ENCODE measurements at regions not wholly inside any gene's neighbourhood (a gene's known extent, or its start where the extent isn't known, plus 50 kb on each side); places are given as distances from the start of the nearest gene placed in this dataset.

GRCh38 chr6:9614778-9615177, 800.1 kb downstream of the TFAP2A start:
- ATAC-seq (no peak), DNase-seq (ENCODE audit: low spot score) (no peak)
- intact Hi-C loops (cut with DNase I), result no loop called here

DNA sequence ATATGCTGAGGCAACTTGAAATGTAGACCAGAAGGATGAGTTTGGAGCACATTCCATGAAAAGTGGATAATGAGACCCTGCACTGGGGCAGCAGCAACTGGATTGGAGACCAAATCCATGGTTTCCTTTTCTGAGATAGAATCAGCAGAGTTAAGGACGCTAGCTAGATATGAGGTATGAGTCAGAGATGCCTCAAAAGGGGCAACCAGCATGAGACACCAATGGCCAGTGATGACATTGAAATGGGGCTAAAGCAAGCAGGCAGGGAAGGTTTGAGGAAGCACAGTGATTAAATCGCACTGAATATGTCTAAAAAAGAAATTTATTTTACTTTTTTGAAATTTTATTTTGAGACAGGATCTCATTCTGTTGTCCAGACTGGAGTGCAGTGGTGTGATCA, 802.4 kb downstream of the TFAP2A start:
- intact Hi-C loops (cut with DNase I), result no loop called here
- no peak for DNase-seq (ENCODE audit: low spot score)
- ATAC-seq, result no peak

DNA sequence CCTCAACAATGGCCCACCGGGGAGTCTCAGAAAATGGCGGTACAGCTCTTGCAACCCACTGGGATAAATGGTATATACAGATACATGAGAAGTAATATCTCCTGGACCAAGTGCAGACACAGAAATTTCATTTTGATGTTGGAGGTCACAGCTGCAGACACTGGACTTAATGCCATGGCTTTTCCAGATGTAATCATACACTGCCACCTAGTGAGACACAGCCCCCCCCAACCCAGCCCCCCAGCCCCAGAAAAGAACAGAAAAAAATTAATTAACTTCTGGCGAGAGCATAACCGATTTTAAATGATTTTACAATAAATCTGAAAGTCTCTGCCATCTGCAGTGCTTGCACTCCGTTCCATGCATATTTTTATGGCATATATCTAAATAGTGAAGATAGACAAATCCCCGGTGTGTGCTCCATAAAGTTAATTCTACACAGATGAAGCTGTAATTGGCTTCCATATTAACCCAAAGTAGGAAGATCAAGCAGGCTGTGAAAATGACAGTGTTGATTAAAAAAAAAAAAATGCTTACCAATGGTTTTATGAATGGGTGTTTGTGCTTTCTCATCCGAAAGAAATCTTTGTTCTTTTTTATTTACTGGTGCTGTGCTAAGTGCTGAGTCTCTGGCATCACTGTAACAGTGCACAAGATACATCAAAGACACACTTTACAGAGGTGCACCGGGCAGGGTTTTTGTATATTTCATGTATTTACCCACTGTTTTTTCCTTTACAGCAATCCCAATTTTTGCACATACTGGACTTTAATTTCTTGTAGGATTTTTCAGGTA, 804.1 kb downstream of the TFAP2A start:
- intact Hi-C loops (cut with DNase I), result no loop called here
- ATAC-seq (no peak), DNase-seq (ENCODE audit: low spot score) (no peak)

GRCh38 chr6:9606435-9607134, 808.3 kb downstream of the TFAP2A start:
- ATAC-seq (no peak), DNase-seq (ENCODE audit: low spot score) (no peak)
- intact Hi-C loops (cut with DNase I), result no loop called here

- no peak for DNase-seq (ENCODE audit: low spot score)
- ATAC-seq, result no peak
- intact Hi-C loops (cut with DNase I), result no loop called here
Measured at GRCh38 chr6:9594746-9595145, 820.1 kb downstream of the TFAP2A start.

DNA sequence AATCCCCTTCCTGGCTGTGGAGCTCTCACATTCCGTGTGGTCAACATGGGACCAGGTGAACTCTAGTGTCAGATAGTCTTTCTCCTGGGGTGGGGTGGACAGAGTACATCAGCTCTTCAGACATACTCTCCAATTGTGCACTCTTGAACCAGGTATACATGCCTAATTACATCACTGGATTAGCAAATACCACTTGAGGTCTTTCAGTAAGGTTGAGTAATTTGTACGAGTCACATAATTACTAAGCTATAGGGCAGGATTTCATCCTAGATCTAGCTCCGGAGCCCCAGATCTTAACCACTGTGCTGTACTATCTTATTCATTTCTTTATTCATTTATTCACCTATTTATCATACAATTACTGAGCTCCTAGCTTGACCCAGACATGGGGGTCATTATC, 821.3 kb downstream of the TFAP2A start:
- no peak for ATAC-seq
- intact Hi-C loops (cut with DNase I), result no loop called here
- DNase-seq (ENCODE audit: low spot score), result no peak

GRCh38 chr6:9583753-9584352, 831.0 kb downstream of the TFAP2A start:
- DNase-seq (ENCODE audit: low spot score) (no peak), ATAC-seq (no peak)
- intact Hi-C loops (cut with DNase I), result no loop called here

GRCh38 chr6:9581155-9581554, 833.7 kb downstream of the TFAP2A start:
- DNase-seq (ENCODE audit: low spot score) (no peak), ATAC-seq (no peak)
- intact Hi-C loops (cut with DNase I), result no loop called here

DNA sequence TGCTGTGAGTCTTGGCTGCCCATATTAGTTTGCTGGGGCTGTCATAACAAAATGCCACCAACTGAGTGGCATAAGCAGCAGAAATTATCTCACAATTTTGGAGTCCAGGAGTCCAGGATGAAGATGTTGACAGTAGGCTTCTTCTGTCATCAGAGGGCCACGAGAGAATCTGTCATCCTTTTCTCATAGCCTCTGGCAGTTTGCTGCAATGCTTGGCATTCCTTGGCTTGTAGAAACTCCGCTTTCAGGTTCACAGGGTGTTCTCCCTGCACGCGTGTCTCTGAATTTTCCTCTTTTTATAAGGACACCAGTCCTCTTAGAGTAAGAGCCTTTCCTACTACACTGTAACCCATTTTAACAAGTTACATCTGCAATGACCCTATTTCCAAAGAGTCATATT, 838.4 kb downstream of the TFAP2A start:
- ATAC-seq, result no peak
- intact Hi-C loops (cut with DNase I), result no loop called here

DNA sequence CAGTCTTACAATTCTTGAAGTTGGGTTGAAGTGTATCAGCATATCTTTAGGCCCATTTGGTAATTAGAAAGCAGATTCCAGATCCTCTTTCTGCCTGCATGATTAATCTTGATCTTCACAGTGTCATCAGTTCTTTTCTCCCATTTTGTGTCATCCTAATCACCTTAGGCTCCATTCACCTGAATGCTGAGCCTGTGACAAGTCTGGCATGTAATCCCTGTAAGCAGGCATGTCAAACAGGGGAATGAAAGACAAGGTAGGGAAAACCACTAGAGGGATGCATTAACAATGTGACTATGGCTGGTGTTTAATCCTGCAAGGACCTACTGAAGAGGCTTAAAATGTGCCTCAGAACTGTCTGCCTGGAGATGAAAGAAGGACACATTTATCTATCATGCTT, 848.8 kb downstream of the TFAP2A start:
- intact Hi-C loops (cut with DNase I), result no loop called here
- DNase-seq (ENCODE audit: low spot score) (no peak), ATAC-seq (no peak)

More for the DNA sequence above, 838.4 kb downstream of the TFAP2A start:
- DNase-seq (ENCODE audit: low spot score), result no peak

GRCh38 chr6:9564021-9564420, 850.9 kb downstream of the TFAP2A start:
- ATAC-seq (no peak), DNase-seq (ENCODE audit: low spot score) (no peak)
- intact Hi-C loops (cut with DNase I), result no loop called here

DNA sequence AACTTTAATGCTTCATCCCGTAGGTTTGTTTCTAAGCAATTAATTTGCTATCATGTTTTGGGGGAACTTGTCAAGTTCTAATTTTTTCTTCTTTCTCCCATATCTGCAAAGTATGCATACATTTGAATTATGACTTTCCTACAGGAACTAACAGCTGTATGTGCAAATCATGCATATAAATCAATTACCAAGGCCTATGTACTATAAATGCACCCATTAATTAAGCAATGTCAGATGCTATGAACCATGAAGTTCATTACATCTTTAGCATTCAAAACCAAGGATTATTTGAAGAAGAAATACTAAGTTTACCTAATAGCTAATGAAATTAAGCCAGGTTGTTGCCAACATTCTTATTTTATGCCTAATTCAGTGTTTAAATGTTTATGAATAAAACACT, 851.3 kb downstream of the TFAP2A start:
- intact Hi-C loops (cut with DNase I), result no loop called here
- no peak for DNase-seq (ENCODE audit: low spot score)
- ATAC-seq, result no peak

GRCh38 chr6:9554806-9555205, 860.1 kb downstream of the TFAP2A start:
- DNase-seq (ENCODE audit: low spot score), result no peak
- intact Hi-C loops (cut with DNase I), result no loop called here
- ATAC-seq, result no peak

DNA sequence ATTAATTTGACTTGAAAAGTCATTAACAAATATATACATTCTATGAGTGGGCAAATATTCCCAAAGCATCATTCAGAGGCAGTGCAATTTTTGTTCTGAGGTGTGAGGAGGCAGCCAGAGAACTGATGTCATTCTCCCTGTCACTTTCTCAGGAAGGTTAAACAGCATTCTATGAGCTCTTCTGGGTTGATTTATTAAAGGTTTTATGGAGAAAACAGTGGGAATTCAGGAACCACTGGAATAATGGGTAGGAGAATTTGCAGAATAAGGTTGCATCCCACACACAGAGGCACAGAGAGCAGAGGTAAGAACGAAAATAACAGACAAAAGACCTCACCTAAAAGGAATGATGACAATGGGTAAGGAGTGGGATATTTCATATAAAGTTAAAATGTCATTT, 860.6 kb downstream of the TFAP2A start:
- intact Hi-C loops (cut with DNase I), result no loop called here
- no peak for DNase-seq (ENCODE audit: low spot score)
- no peak for ATAC-seq

DNA sequence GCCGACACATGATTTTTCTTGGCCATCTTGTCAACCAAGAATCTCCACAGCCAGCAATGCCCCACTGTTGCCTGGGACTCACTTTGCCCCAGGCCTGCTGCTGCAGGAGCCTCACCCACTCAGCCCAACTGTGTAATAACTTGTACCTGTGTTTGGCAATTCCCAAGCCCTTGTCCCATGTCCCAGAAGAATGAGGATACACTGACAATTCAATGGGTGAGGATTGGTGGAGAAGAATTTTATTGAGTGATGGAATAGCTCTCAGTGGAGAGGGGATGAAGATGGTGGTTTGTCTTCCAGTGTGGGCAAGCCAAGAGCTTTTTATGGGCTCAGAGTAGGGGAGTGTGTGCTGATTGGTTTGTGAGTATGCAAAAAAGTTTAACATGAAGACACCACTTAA, 861.9 kb downstream of the TFAP2A start:
- no peak for ATAC-seq
- no peak for DNase-seq (ENCODE audit: low spot score)
- intact Hi-C loops (cut with DNase I), result no loop called here

DNA sequence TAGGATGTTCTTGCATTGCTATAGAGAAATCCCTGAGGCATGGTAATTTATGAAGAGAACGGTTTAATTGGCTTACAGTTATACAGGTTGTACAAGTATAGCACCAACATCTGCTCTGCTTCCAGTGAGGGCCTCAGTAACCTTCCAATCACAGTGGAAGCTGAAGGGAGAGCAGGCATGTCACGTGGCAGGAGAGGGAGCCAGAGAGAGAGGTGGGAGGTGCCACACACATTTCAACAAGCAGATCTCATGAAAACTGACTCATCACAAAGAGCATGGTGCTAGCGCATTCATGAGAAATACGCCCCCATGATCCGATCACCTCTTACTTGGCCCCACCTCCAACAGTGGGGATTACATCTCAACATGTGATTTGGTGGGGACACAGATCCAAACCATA, 871.2 kb downstream of the TFAP2A start:
- intact Hi-C loops (cut with DNase I), result no loop called here
- ATAC-seq, result no peak
- no peak for DNase-seq (ENCODE audit: low spot score)

DNA sequence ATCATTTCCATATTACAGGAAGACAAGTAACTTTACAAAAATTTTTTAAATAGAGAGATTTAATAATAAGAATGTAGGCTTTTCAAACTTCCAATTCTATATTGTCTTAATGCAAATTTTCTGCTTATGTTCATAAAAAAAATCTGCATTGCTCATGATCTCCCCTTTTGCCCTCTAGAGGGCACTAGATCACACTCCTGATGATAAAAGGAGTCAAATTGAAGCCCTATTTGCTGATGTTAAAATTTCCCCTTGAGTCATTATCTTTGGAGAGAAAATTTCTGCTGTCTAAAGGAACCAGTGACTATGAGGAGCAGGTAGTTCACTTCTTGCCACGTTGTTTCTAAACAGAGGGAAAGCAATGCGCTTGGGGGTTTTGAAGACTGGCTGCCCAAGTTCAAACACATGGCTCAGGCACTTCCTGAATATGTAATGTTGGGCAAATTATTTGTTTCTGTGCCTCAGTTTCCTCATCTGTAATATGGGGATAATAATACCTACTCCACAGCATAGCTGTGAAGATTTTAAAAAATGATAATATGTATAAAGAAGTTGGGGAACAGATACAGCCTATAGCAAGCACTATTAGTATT, 874.2 kb downstream of the TFAP2A start:
- intact Hi-C loops (cut with DNase I), result no loop called here
- DNase-seq (ENCODE audit: low spot score) (no peak), ATAC-seq (no peak)

DNA sequence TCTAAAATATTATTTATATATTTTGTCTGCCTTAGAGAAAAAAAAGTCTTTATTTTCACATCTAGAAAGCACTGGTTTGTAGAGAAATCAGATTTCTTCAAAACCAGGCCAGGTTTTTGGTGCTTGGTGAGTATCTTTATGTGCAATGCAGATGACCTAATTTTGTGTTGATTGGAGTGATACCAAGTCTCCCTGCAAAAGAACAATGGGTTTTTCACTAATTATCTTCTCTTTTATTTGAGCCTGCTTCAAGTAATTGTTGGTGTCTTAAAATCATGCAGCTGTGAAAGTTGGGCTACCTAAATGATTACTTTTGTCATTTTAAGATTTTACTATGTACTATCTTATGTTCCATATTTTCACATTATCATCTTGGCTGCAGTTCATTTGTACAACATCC, 874.7 kb downstream of the TFAP2A start:
- DNase-seq (ENCODE audit: low spot score) (no peak), ATAC-seq (no peak)
- intact Hi-C loops (cut with DNase I), result no loop called here

- DNase-seq (ENCODE audit: low spot score) (no peak), ATAC-seq (no peak)
- intact Hi-C loops (cut with DNase I), result no loop called here
Measured at GRCh38 chr6:9539231-9539755, 875.6 kb downstream of the TFAP2A start.

GRCh38 chr6:9537381-9537780, 877.5 kb downstream of the TFAP2A start:
- ATAC-seq (no peak), DNase-seq (ENCODE audit: low spot score) (no peak)
- intact Hi-C loops (cut with DNase I), result no loop called here
